ENCODE measurements at regions not wholly inside any gene's neighbourhood (a gene's known extent, or its start where the extent isn't known, plus 50 kb on each side); places are given as distances from the start of the nearest gene placed in this dataset.
"Not testable (repeated sequence)": the region's sequence is repeated elsewhere in the genome, so short reads cannot be mapped to it uniquely, and the experiment has no call there.

- DNase-seq, result no peak
Observed at GRCh38 chr1:221204055-221204833, 325.0 kb downstream of the HLX start.

- DNase-seq, result peak in 1 of 3 donors; percentile 13
Observed at GRCh38 chr1:221206076-221206475, 326.8 kb downstream of the HLX start.

GRCh38 chr1:221212926-221213325 lies 333.7 kb downstream of the HLX start:
- no peak for DNase-seq

- DNase-seq, result peak in 1 of 3 donors; percentile 1
Observed at GRCh38 chr1:221217029-221217428, 337.8 kb downstream of the HLX start.

GRCh38 chr1:221223281-221223680 lies 344.0 kb downstream of the HLX start:
- no peak for DNase-seq

GRCh38 chr1:221227460-221227859 lies 348.2 kb downstream of the HLX start:
- no peak for DNase-seq

GRCh38 chr1:221227872-221228337 lies 348.7 kb downstream of the HLX start:
- no peak for DNase-seq

GRCh38 chr1:221228594-221228993 lies 349.4 kb downstream of the HLX start:
- DNase-seq, result no peak

- DNase-seq, result no peak
Observed at GRCh38 chr1:221230605-221231004, 351.4 kb downstream of the HLX start.

GRCh38 chr1:221234791-221235190 lies 355.5 kb downstream of the HLX start:
- DNase-seq, result peak in 1 of 3 donors; percentile 5

GRCh38 chr1:221237587-221237986 lies 358.3 kb downstream of the HLX start:
- no peak for DNase-seq

GRCh38 chr1:221239181-221239580 lies 359.9 kb downstream of the HLX start:
- no peak for DNase-seq

- no peak for DNase-seq
Observed at GRCh38 chr1:221239792-221240191, 360.5 kb downstream of the HLX start.

GRCh38 chr1:221240690-221241089 lies 361.4 kb downstream of the HLX start:
- DNase-seq, result no peak

- DNase-seq, result peak; percentile 29 to 58 (median 52)
Observed at GRCh38 chr1:221241157-221241556, 361.9 kb downstream of the HLX start.

- peak in 1 of 3 donors; percentile 3 for DNase-seq
Observed at GRCh38 chr1:221241592-221241991, 362.3 kb downstream of the HLX start.

- no peak for DNase-seq
Observed at GRCh38 chr1:221246067-221246466, 366.8 kb downstream of the HLX start.

- DNase-seq, result no peak
Observed at GRCh38 chr1:221246628-221247415, 367.6 kb downstream of the HLX start.

GRCh38 chr1:221251580-221251979 lies 372.3 kb downstream of the HLX start:
- DNase-seq, result no peak

- DNase-seq, result no peak
Observed at GRCh38 chr1:221254813-221255212, 375.6 kb downstream of the HLX start.

GRCh38 chr1:221256773-221257172 lies 377.5 kb downstream of the HLX start:
- no peak for DNase-seq

- not testable (repeated sequence) for DNase-seq
Observed at GRCh38 chr1:221257548-221257947, 378.3 kb downstream of the HLX start.

- not testable (repeated sequence) for DNase-seq
Observed at GRCh38 chr1:221262677-221263076, 383.4 kb downstream of the HLX start.

All from suppressor macrophage treated with lipopolysaccharide for 1 hour (primary cell).